ENCODE measurements at regions not wholly inside any gene's neighbourhood (a gene's known extent, or its start where the extent isn't known, plus 50 kb on each side); places are given as distances from the start of the nearest gene placed in this dataset.

- Mint-ChIP-seq H3K36me3 (no peaks in the 10 kb centered on the region), H3K27ac (no peak overlapping the region), H3K27me3 (ENCODE audit: low read depth) (peaks cover 29% of the 10 kb centered on the region), H3K4me1 (peaks cover 63% of the 10 kb centered on the region), H3K4me3 (no peak overlapping the region), H3K9me3 (no peaks in the 10 kb centered on the region)
- no peak for DNase-seq (ENCODE audit: low spot score in 2 of 2, unreplicated experiment in 2 of 2)
- TF ChIP-seq CTCF (IDR thresholded peaks at IDR 0.05; ENCODE audit: unreplicated experiment): no peak
Observed at GRCh38 chr6:149230712-149231460, 86.6 kb upstream of the TAB2 start.

GRCh38 chr6:149231778-149232177, 85.7 kb upstream of the TAB2 start:
- H3K9me3 Mint-ChIP-seq: no peaks in the 10 kb centered on the region
- DNase-seq (ENCODE audit: low spot score in 2 of 2, unreplicated experiment in 2 of 2): no peak
- H3K4me1 Mint-ChIP-seq: peaks cover 62% of the 10 kb centered on the region
- no peak overlapping the region for H3K4me3 Mint-ChIP-seq
- no peaks in the 10 kb centered on the region for H3K36me3 Mint-ChIP-seq
- peak overlapping the region; percentile 10 for H3K27ac Mint-ChIP-seq
- H3K27me3 Mint-ChIP-seq (ENCODE audit: low read depth): peaks cover 24% of the 10 kb centered on the region
- TF ChIP-seq CTCF (IDR thresholded peaks at IDR 0.05; ENCODE audit: unreplicated experiment): no peak

GRCh38 chr6:149233056-149233715, 84.3 kb upstream of the TAB2 start:
- Mint-ChIP-seq H3K27ac (peak overlapping the region; percentile 19), H3K4me3 (no peak overlapping the region), H3K4me1 (peaks cover 66% of the 10 kb centered on the region), H3K9me3 (no peaks in the 10 kb centered on the region), H3K27me3 (ENCODE audit: low read depth) (peaks cover 17% of the 10 kb centered on the region), H3K36me3 (no peaks in the 10 kb centered on the region)
- TF ChIP-seq CTCF (IDR thresholded peaks at IDR 0.05; ENCODE audit: unreplicated experiment): no peak
- no peak for DNase-seq (ENCODE audit: low spot score in 2 of 2, unreplicated experiment in 2 of 2)

- no peak for TF ChIP-seq CTCF (IDR thresholded peaks at IDR 0.05; ENCODE audit: unreplicated experiment)
- H3K36me3 Mint-ChIP-seq: no peaks in the 10 kb centered on the region
- H3K4me3 Mint-ChIP-seq: no peak overlapping the region
- H3K9me3 Mint-ChIP-seq: no peaks in the 10 kb centered on the region
- DNase-seq (ENCODE audit: low spot score in 2 of 2, unreplicated experiment in 2 of 2): no peak
- peak overlapping the region; percentile 44 for H3K27ac Mint-ChIP-seq
- H3K4me1 Mint-ChIP-seq: peaks cover 58% of the 10 kb centered on the region
- peaks cover 15% of the 10 kb centered on the region for H3K27me3 Mint-ChIP-seq (ENCODE audit: low read depth)
Observed at GRCh38 chr6:149234051-149234962, 83.2 kb upstream of the TAB2 start.

GRCh38 chr6:149235130-149235561, 82.4 kb upstream of the TAB2 start:
- H3K27me3 Mint-ChIP-seq (ENCODE audit: low read depth): peaks cover 11% of the 10 kb centered on the region
- no peak for TF ChIP-seq CTCF (IDR thresholded peaks at IDR 0.05; ENCODE audit: unreplicated experiment)
- no peak for DNase-seq (ENCODE audit: low spot score in 2 of 2, unreplicated experiment in 2 of 2)
- no peak overlapping the region for H3K4me3 Mint-ChIP-seq
- H3K4me1 Mint-ChIP-seq: peaks cover 58% of the 10 kb centered on the region
- no peaks in the 10 kb centered on the region for H3K9me3 Mint-ChIP-seq
- H3K27ac Mint-ChIP-seq: no peak overlapping the region
- H3K36me3 Mint-ChIP-seq: no peaks in the 10 kb centered on the region
